CD1c-positive myeloid dendritic cell (primary cell): ENCODE measurements at regions not wholly inside any gene's neighbourhood (a gene's known extent, or its start where the extent isn't known, plus 50 kb on each side); places are given as distances from the start of the nearest gene placed in this dataset.
"Not testable (repeated sequence)": the region's sequence is repeated elsewhere in the genome, so short reads cannot be mapped to it uniquely, and the experiment has no call there.

Experiments
- DNase-seq: peaks from one replicate; pipeline ENCODE4 v3.0.0-alpha.2; 2016; ENCODE audit errors: extremely low spot score

GRCh38 chr15:94840794-94841783, 609.7 kb downstream of the MCTP2 start:
- DNase-seq = no peak

- DNase-seq = no peak
Observed at GRCh38 chr15:94843060-94843459, 611.7 kb downstream of the MCTP2 start.

GRCh38 chr15:94844198-94844537, 612.8 kb downstream of the MCTP2 start:
- no peak for DNase-seq

GRCh38 chr15:94844538-94845389, 613.4 kb downstream of the MCTP2 start:
- no peak for DNase-seq

- DNase-seq = no peak
Observed at GRCh38 chr15:94845390-94845716, 614.0 kb downstream of the MCTP2 start.

GRCh38 chr15:94847325-94847724, 616.0 kb downstream of the MCTP2 start:
- no peak for DNase-seq

- no peak for DNase-seq
Observed at GRCh38 chr15:94848054-94848453, 616.7 kb downstream of the MCTP2 start.

GRCh38 chr15:94855018-94855408, 623.7 kb downstream of the MCTP2 start:
- DNase-seq = no peak

- no peak for DNase-seq
Observed at GRCh38 chr15:94855409-94856266, 624.3 kb downstream of the MCTP2 start.

GRCh38 chr15:94856267-94856854, 625.0 kb downstream of the MCTP2 start:
- no peak for DNase-seq

- no peak for DNase-seq
Observed at GRCh38 chr15:94857466-94857865, 626.1 kb downstream of the MCTP2 start.

GRCh38 chr15:94858011-94858410, 626.6 kb downstream of the MCTP2 start:
- no peak for DNase-seq

- DNase-seq = no peak
Observed at GRCh38 chr15:94858449-94858848, 627.1 kb downstream of the MCTP2 start.

- no peak for DNase-seq
Observed at GRCh38 chr15:94858920-94859319, 627.6 kb downstream of the MCTP2 start.

GRCh38 chr15:94864600-94864999, 633.2 kb downstream of the MCTP2 start:
- DNase-seq = no peak

- not testable (repeated sequence) for DNase-seq
Observed at GRCh38 chr15:94868265-94868664, 636.9 kb downstream of the MCTP2 start.

- DNase-seq = no peak
Observed at GRCh38 chr15:94875550-94875949, 644.2 kb downstream of the MCTP2 start.

- DNase-seq = no peak
Observed at GRCh38 chr15:94877833-94878232, 646.5 kb downstream of the MCTP2 start.

GRCh38 chr15:94882071-94882712, 650.8 kb downstream of the MCTP2 start:
- DNase-seq = no peak

- no peak for DNase-seq
Observed at GRCh38 chr15:94887391-94887790, 656.0 kb downstream of the MCTP2 start.

- DNase-seq = no peak
Observed at GRCh38 chr15:94889153-94889552, 657.8 kb downstream of the MCTP2 start.
